Gastroesophageal sphincter (tissue), 3 donors: ENCODE measurements at regions not wholly inside any gene's neighbourhood (a gene's known extent, or its start where the extent isn't known, plus 50 kb on each side); places are given as distances from the start of the nearest gene placed in this dataset.

Source experiments
- CTCF ChIP-seq, 4 experiments: fragments of 200-600 bp in 2 of 4; fragments of 450-650 bp in 2 of 4; sonication (generic) in 1 of 4; IDR thresholded peaks; one replicate each; pipeline ENCODE4 v1.5.1; 2017 to 2019; ENCODE audit warnings: antibody characterized with exemption in 4 of 4, mild to moderate bottlenecking in 2 of 4, moderate library complexity in 2 of 4
- POLR2A ChIP-seq, 2 donors: fragments of 450-650 bp; IDR thresholded peaks; one replicate each; pipeline ENCODE4 v1.6.1; 2017; ENCODE audit warnings: antibody characterized with exemption in 2 of 2, mild to moderate bottlenecking in 2 of 2, moderate library complexity in 1 of 2
- POLR2AphosphoS5 ChIP-seq: sonication (generic); formaldehyde crosslinking; IDR thresholded peaks from one replicate; pipeline ENCODE4 v1.6.1; 2017; ENCODE audit warnings: antibody characterized with exemption

DNA sequence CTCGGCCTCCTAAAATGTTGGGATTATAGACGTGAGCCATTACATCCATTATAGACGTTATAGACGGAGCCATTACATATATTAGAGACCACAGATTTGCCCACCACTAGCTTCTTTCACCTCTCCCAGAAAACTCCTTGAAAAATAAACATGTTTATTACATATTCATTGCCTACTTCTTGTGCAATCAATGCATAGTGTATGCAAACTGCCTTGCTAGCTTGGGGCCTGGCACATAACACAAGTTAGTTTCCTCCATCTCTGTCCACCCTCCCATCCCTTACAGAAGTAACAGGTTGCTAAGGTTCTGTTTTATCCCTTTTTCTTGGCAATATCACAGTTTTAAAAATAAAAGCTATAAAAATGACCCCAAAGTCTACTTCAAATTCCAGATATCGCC is 66.4 kb upstream of the KRR1 start:
- TF ChIP-seq CTCF (IDR thresholded peaks at IDR 0.05) (no peak), POLR2A (IDR thresholded peaks at IDR 0.05) (no peak), POLR2AphosphoS5 (no peak)
